ENCODE measurements at regions not wholly inside any gene's neighbourhood (a gene's known extent, or its start where the extent isn't known, plus 50 kb on each side); places are given as distances from the start of the nearest gene placed in this dataset.
A peak's percentile ranks its signal among the peaks of the same experiment; 100 is the strongest.
"Not testable (repeated sequence)": the region's sequence is repeated elsewhere in the genome, so short reads cannot be mapped to it uniquely, and the experiment has no call there.

GRCh38 chr2:87476936-87477335 lies 271.0 kb upstream of the PLGLB2 start:
- peak overlapping the region in 3 of 8 donors; percentile 21 to 52 (median 42) for H3K27ac ChIP-seq
- H3K4me3 ChIP-seq; H3K27me3 ChIP-seq (replicated peaks in 1 of 7); intact Hi-C loops (cut with DNase I; ENCODE audit: low total_unique reads); H3K9me3 ChIP-seq; H3K36me3 ChIP-seq: not testable (repeated sequence)
- peak; percentile 67 for DNase-seq
- peak in 1 of 3 donors; percentile 33 for TF ChIP-seq POLR2AphosphoS5 (IDR thresholded peaks at IDR 0.05)
- H3K4me1 ChIP-seq: peaks cover 0 to 18% (median 2%) of the 10 kb centered on the region in 6 donors
- WGBS, 5 donors: 62 to 89% (median 75%) methylated on average over 5 of the region's 5 CpGs

GRCh38 chr2:87477669-87478428 lies 270.0 kb upstream of the PLGLB2 start:
- intact Hi-C loops (cut with DNase I; ENCODE audit: low total_unique reads); H3K27ac ChIP-seq; H3K4me3 ChIP-seq: not testable (repeated sequence)

GRCh38 chr2:87478911-87479310 lies 269.0 kb upstream of the PLGLB2 start:
- WGBS, 5 donors: 96 to 100% (median 97%) methylated on average over 1 to 4 of the region's 4 CpGs
- peaks cover 0 to 32% (median 13%) of the 10 kb centered on the region in 6 donors for H3K4me1 ChIP-seq
- intact Hi-C loops (cut with DNase I; ENCODE audit: low total_unique reads); H3K36me3 ChIP-seq; H3K9me3 ChIP-seq; H3K27me3 ChIP-seq (replicated peaks in 1 of 7); DNase-seq; H3K4me3 ChIP-seq; H3K27ac ChIP-seq: not testable (repeated sequence)

More at GRCh38 chr2:87477669-87478428, 270.0 kb upstream of the PLGLB2 start:
- H3K36me3 ChIP-seq; DNase-seq; H3K27me3 ChIP-seq (replicated peaks in 1 of 7); H3K9me3 ChIP-seq: not testable (repeated sequence)
- H3K4me1 ChIP-seq: peaks cover 0 to 22% (median 6%) of the 10 kb centered on the region in 6 donors
- WGBS, 5 donors: 86 to 89% (median 88%) methylated on average over 5 to 12 of the region's 12 CpGs

- 46 to 67% (median 47%) methylated on average over 5 to 7 of the region's 7 CpGs for WGBS, 5 donors
- H3K36me3 ChIP-seq; intact Hi-C loops (cut with DNase I; ENCODE audit: low total_unique reads); H3K27me3 ChIP-seq (replicated peaks in 1 of 7); H3K9me3 ChIP-seq; DNase-seq: not testable (repeated sequence)
- peak overlapping the region in 2 of 8 donors; percentile 5 to 46 for H3K4me3 ChIP-seq
- peak overlapping the region in 4 of 8 donors; percentile 43 to 83 (median 68) for H3K27ac ChIP-seq
- peaks cover 0 to 42% (median 14%) of the 10 kb centered on the region in 6 donors for H3K4me1 ChIP-seq
These were observed 264.7 kb upstream of the PLGLB2 start for GRCh38 chr2:87483093-87483680.

- not testable (repeated sequence) for H3K27me3 ChIP-seq (replicated peaks in 1 of 7)
- peaks cover 0 to 42% (median 14%) of the 10 kb centered on the region in 6 donors for H3K4me1 ChIP-seq
These were observed 263.5 kb upstream of the PLGLB2 start for GRCh38 chr2:87484363-87484762.

GRCh38 chr2:87485455-87485854 lies 262.4 kb upstream of the PLGLB2 start:
- WGBS, 5 donors: 37 to 76% (median 57%) methylated on average over 5 to 7 of the region's 8 CpGs
- H3K9me3 ChIP-seq; H3K36me3 ChIP-seq; H3K27me3 ChIP-seq (replicated peaks in 1 of 7); intact Hi-C loops (cut with DNase I; ENCODE audit: low total_unique reads); DNase-seq: not testable (repeated sequence)
- H3K4me3 ChIP-seq: peak overlapping the region in 1 of 8 donors; percentile 24
- H3K4me1 ChIP-seq: peaks cover 0 to 42% (median 14%) of the 10 kb centered on the region in 6 donors
- peak overlapping the region in 5 of 8 donors; percentile 63 to 84 (median 79) for H3K27ac ChIP-seq

More at GRCh38 chr2:87484363-87484762, 263.5 kb upstream of the PLGLB2 start:
- H3K4me3 ChIP-seq; H3K36me3 ChIP-seq; intact Hi-C loops (cut with DNase I; ENCODE audit: low total_unique reads); DNase-seq; H3K9me3 ChIP-seq: not testable (repeated sequence)
- peak overlapping the region in 4 of 8 donors; percentile 58 to 83 (median 79) for H3K27ac ChIP-seq
- WGBS, 5 donors: 71 to 100% (median 96%) methylated on average over 1 to 2 of the region's 2 CpGs

GRCh38 chr2:87485884-87486283 lies 262.0 kb upstream of the PLGLB2 start:
- DNase-seq; H3K9me3 ChIP-seq; H3K36me3 ChIP-seq; H3K27me3 ChIP-seq (replicated peaks in 1 of 7); intact Hi-C loops (cut with DNase I; ENCODE audit: low total_unique reads): not testable (repeated sequence)
- 0% methylated on average over 2 to 3 of the region's 10 CpGs; no CpG with 5 or more reads in 3 of the 5 donors for WGBS, 5 donors
- Histone ChIP-seq H3K4me1 (peaks cover 0 to 42% (median 14%) of the 10 kb centered on the region in 6 donors), H3K4me3 (peak overlapping the region in 1 of 8 donors; percentile 39), H3K27ac (peak overlapping the region in 7 of 8 donors; percentile 72 to 88 (median 79))

GRCh38 chr2:87486413-87486812 lies 261.5 kb upstream of the PLGLB2 start:
- peak; percentile 73 for DNase-seq
- 61 to 73% (median 67%) methylated on average over 7 to 9 of the region's 9 CpGs for WGBS, 5 donors
- H3K36me3 ChIP-seq; intact Hi-C loops (cut with DNase I; ENCODE audit: low total_unique reads); H3K9me3 ChIP-seq; H3K27me3 ChIP-seq (replicated peaks in 1 of 7): not testable (repeated sequence)
- Histone ChIP-seq H3K4me1 (peaks cover 0 to 42% (median 14%) of the 10 kb centered on the region in 6 donors), H3K4me3 (peak overlapping the region in 1 of 8 donors; percentile 39), H3K27ac (peak overlapping the region in 7 of 8 donors; percentile 72 to 88 (median 79))

GRCh38 chr2:87488021-87488420 lies 259.9 kb upstream of the PLGLB2 start:
- H3K36me3 ChIP-seq: not testable (repeated sequence)

GRCh38 chr2:87488991-87489390 lies 258.9 kb upstream of the PLGLB2 start:
- H3K36me3 ChIP-seq; H3K4me3 ChIP-seq; intact Hi-C loops (cut with DNase I; ENCODE audit: low total_unique reads); H3K27ac ChIP-seq; H3K27me3 ChIP-seq (replicated peaks in 1 of 7); H3K9me3 ChIP-seq; DNase-seq: not testable (repeated sequence)
- 85 to 100% (median 86%) methylated on average over 3 of the region's 3 CpGs for WGBS, 5 donors
- H3K4me1 ChIP-seq: peaks cover 0 to 36% (median 6%) of the 10 kb centered on the region in 6 donors

More at GRCh38 chr2:87488021-87488420, 259.9 kb upstream of the PLGLB2 start:
- 90 to 100% (median 93%) methylated on average over 1 of the region's 1 CpG for WGBS, 5 donors
- DNase-seq; H3K9me3 ChIP-seq; H3K27me3 ChIP-seq (replicated peaks in 1 of 7); H3K4me3 ChIP-seq; intact Hi-C loops (cut with DNase I; ENCODE audit: low total_unique reads): not testable (repeated sequence)
- H3K4me1 ChIP-seq: peaks cover 0 to 35% (median 9%) of the 10 kb centered on the region in 6 donors
- peak overlapping the region in 3 of 8 donors; percentile 8 to 88 (median 37) for H3K27ac ChIP-seq

Measured in spleen (tissue), 11 donors.